ENCODE measurements at regions not wholly inside any gene's neighbourhood (a gene's known extent, or its start where the extent isn't known, plus 50 kb on each side); places are given as distances from the start of the nearest gene placed in this dataset.
A peak's percentile ranks its signal among the peaks of the same experiment; 100 is the strongest.

GRCh38 chr3:159112724-159113123, 310.9 kb downstream of the MFSD1 start:
- BruUV-seq (replicated peaks): no TSS peak
- RAD21 ChIA-PET (ENCODE audit: low non-redundant PET in 1 of 2, low total read pairs in 2 of 2, uncharacterized antibody in 2 of 2, unreplicated experiment in 2 of 2): no interaction called here
- CTCF ChIA-PET: no interaction called here

More at GRCh38 chr3:159112724-159113123, 310.9 kb downstream of the MFSD1 start:
- no peaks in the 10 kb centered on the region for H3K79me2 ChIP-seq (ENCODE audit: insufficient read depth, low read length)
- no peak overlapping the region for H2AFZ ChIP-seq (ENCODE audit: low read depth, low read length, poor library complexity, severe bottlenecking)
- no peak overlapping the region for H3K4me3 ChIP-seq (replicated peaks in 1 of 2; ENCODE audit: low read depth in 1 of 2, low read length in 2 of 2)
- TF ChIP-seq ELF1 (IDR thresholded peaks at IDR 0.05; ENCODE audit: borderline replicate concordance, low read depth) (no peak), MAX (IDR thresholded peaks at IDR 0.05) (no peak), YY1 (IDR thresholded peaks at IDR 0.05; ENCODE audit: extremely low read depth, insufficient replicate concordance, low read depth, low read length) (no peak), EZH2phosphoT487 (IDR thresholded peaks at IDR 0.05; ENCODE audit: borderline replicate concordance) (no peak), ZFX (IDR thresholded peaks at IDR 0.05) (no peak), CTCF (IDR thresholded peaks at IDR 0.05 in 2 of 3, conservative IDR thresholded peaks at IDR 0.05 in 1 of 3; ENCODE audit: borderline replicate concordance in 1 of 3, insufficient read depth in 1 of 3, low read depth in 2 of 3, low read length in 2 of 3) (no peak), ZNF274 (IDR thresholded peaks at IDR 0.05; ENCODE audit: low read depth, low read length) (no peak), JUND (IDR thresholded peaks at IDR 0.05) (no peak), RAD21 (IDR thresholded peaks at IDR 0.05; ENCODE audit: low read depth) (peak; percentile 21; the same call in 1 of the 2 replicates)
- H3K4me2 ChIP-seq (ENCODE audit: low read length): no peak overlapping the region
- no peaks in the 10 kb centered on the region for H3K36me3 ChIP-seq (ENCODE audit: control insufficient read depth in 1 of 2, insufficient read depth in 2 of 2, low read length in 2 of 2)
- H3K9ac ChIP-seq (ENCODE audit: low read length): no peak overlapping the region
- H3K9me2 ChIP-seq (ENCODE audit: insufficient read depth): no peaks in the 10 kb centered on the region
- no peaks in the 10 kb centered on the region for H3K9me3 ChIP-seq (ENCODE audit: control insufficient read depth in 1 of 2, insufficient read depth in 1 of 2, low read depth in 1 of 2, low read length in 2 of 2)
- H3K4me1 ChIP-seq (ENCODE audit: control insufficient read depth in 1 of 2, insufficient read depth in 2 of 2, low read length in 2 of 2): no peaks in the 10 kb centered on the region
- no peak for ATAC-seq
- POLR2A ChIA-PET: no interaction called here
- H3K27ac ChIP-seq (ENCODE audit: low read depth, low read length): no peak overlapping the region
- H4K20me1 ChIP-seq (ENCODE audit: insufficient read depth): no peaks in the 10 kb centered on the region
- intact Hi-C loops (cut with micrococcal nuclease): no loop called here
- DNase-seq (ENCODE audit: low read depth, low spot score): no peak
- no peaks in the 10 kb centered on the region for H3K27me3 ChIP-seq (ENCODE audit: insufficient read depth, low read length)

Data from HCT116 (cell line).